SK-N-SH (cell line): ENCODE measurements at regions not wholly inside any gene's neighbourhood (a gene's known extent, or its start where the extent isn't known, plus 50 kb on each side); places are given as distances from the start of the nearest gene placed in this dataset.

Experiments used
- CTCF ChIA-PET: fragments of 300-600, 350-600 bp; formaldehyde crosslinking; extraction: SDS; loops from one replicate; lab custom pipeline; 2021; lab: Yijun Ruan, JAX
- POLR2A ChIA-PET: fragments of 350-600 bp; sonication (Branson Sonifier 250); formaldehyde crosslinking; extraction: SDS; loops from one replicate; lab custom pipeline; 2020; ENCODE audit warnings: antibody characterized with exemption, inconsistent platforms; lab: Yijun Ruan, JAX
- DNase-seq: peaks from one replicate; pipeline ENCODE4 v3.0.0; 2012
- H2AFZ ChIP-seq: fragments of 200-600 bp; sonication (generic); 2 replicates; pipeline ENCODE4 v1.8.1; 2016; ENCODE audit warnings: antibody characterized with exemption, mild to moderate bottlenecking, low read depth
- H3F3A ChIP-seq: fragments of 200-600 bp; sonication (generic); replicated peaks from 2 replicates; pipeline ENCODE3; 2016; ENCODE audit warnings: antibody characterized with exemption, mild to moderate bottlenecking; ENCODE audit not compliant: insufficient read depth
- H3K27ac ChIP-seq, 2 experiments: fragments of 200-500 bp in 1 of 2; fragments of 200-600 bp in 1 of 2; sonication (Bioruptor generic) in 1 of 2; sonication (generic), shearing (Covaris generic) in 1 of 2; 2 replicates each; pipeline versions ENCODE4 v1.5.1 to v1.6.1; 2014 to 2016; ENCODE audit warnings: low read depth in 2 of 2, inconsistent platforms in 1 of 2, low read length in 1 of 2, mild to moderate bottlenecking in 1 of 2, mixed read lengths in 1 of 2
- H3K27me3 ChIP-seq: fragments of 200-600 bp; sonication (generic), shearing (Covaris generic); 2 replicates; pipeline ENCODE4 v1.6.1; 2016; ENCODE audit warnings: mixed run types; ENCODE audit not compliant: insufficient read depth
- H3K36me3 ChIP-seq, 2 experiments: fragments of 200-500 bp in 1 of 2; fragments of 200-600 bp in 1 of 2; sonication (Bioruptor generic) in 1 of 2; sonication (generic) in 1 of 2; replicated peaks in 1 of 2; 2 replicates each; pipeline versions ENCODE3 to v1.5.1; 2014 to 2016; ENCODE audit warnings: low read length in 1 of 2, mild to moderate bottlenecking in 1 of 2; ENCODE audit not compliant: insufficient read depth in 2 of 2, control insufficient read depth in 1 of 2
- H3K4me1 ChIP-seq, 2 experiments: fragments of 200-500 bp in 1 of 2; fragments of 200-600 bp in 1 of 2; sonication (Bioruptor generic) in 1 of 2; sonication (generic), shearing (Covaris generic) in 1 of 2; 2 replicates each; pipeline versions ENCODE4 v1.5.1 to v1.6.1; 2014 to 2016; ENCODE audit warnings: low read depth in 1 of 2, low read length in 1 of 2, mixed run types in 1 of 2; ENCODE audit not compliant: insufficient read depth in 2 of 2, control insufficient read depth in 1 of 2
- H3K4me2 ChIP-seq: fragments of 200-600 bp; sonication (generic), shearing (Covaris generic); 2 replicates; pipeline ENCODE4 v1.6.1; 2017; ENCODE audit warnings: mixed run types
- H3K4me3 ChIP-seq, 2 experiments: fragments of 200-500 bp in 1 of 2; fragments of 200-600 bp in 1 of 2; sonication (Bioruptor generic) in 1 of 2; sonication (generic), shearing (Covaris generic) in 1 of 2; 2 replicates each; pipeline versions ENCODE4 v1.5.1 to v1.8.1; 2014 to 2016; ENCODE audit warnings: low read depth in 2 of 2, inconsistent platforms in 1 of 2, low read length in 1 of 2, mild to moderate bottlenecking in 1 of 2, mixed read lengths in 1 of 2, moderate library complexity in 1 of 2
- H3K79me2 ChIP-seq: fragments of 200-600 bp; sonication (generic); 2 replicates; pipeline ENCODE4 v1.8.1; 2017; ENCODE audit warnings: mild to moderate bottlenecking; ENCODE audit not compliant: insufficient read depth
- H3K9ac ChIP-seq: fragments of 200-600 bp; sonication (generic); 2 replicates; pipeline ENCODE4 v1.6.1; 2017; ENCODE audit warnings: mixed run types
- H3K9me2 ChIP-seq: fragments of 200-600 bp; sonication (generic); 2 replicates; pipeline ENCODE4 v1.6.1; 2017; ENCODE audit warnings: mixed run types
- H3K9me3 ChIP-seq: fragments of 200-600 bp; sonication (generic); 2 replicates; pipeline ENCODE4 v1.6.1; 2017; ENCODE audit warnings: mixed run types, mild to moderate bottlenecking, moderate library complexity
- H4K20me1 ChIP-seq: fragments of 200-600 bp; sonication (generic); 2 replicates; pipeline ENCODE4 v1.6.1; 2017; ENCODE audit warnings: mild to moderate bottlenecking, mixed run types; ENCODE audit not compliant: insufficient read depth
- GABPA ChIP-seq: IDR thresholded peaks from 2 replicates; pipeline ENCODE4 v1.4.0; 2012; ENCODE audit warnings: low read depth, mild to moderate bottlenecking
- GATA2 ChIP-seq: sonication (generic); formaldehyde crosslinking; IDR thresholded peaks from 2 replicates; pipeline ENCODE4 v1.5.0; 2020; ENCODE audit warnings: mild to moderate bottlenecking, missing genetic modification reagents
- TAF1 ChIP-seq: IDR thresholded peaks from 2 replicates; pipeline ENCODE4 v1.6.1; 2012; ENCODE audit warnings: low read depth, mild to moderate bottlenecking, low read length, moderate library complexity, borderline replicate concordance
- WGBS: methylation state at CpG from one replicate; pipeline ENCODE4 v1.1.6; 2017; ENCODE audit warnings: low lambda C conversion rate; 5-methylcytosine and 5-hydroxymethylcytosine counted together
- TF ChIP-seq, protein P1 (sequence below): IDR thresholded peaks from 2 replicates; pipeline ENCODE4; 2012

- H3K4me2 ChIP-seq: no peak overlapping the region
- H3K4me3 ChIP-seq: no peak overlapping the region
- no peaks in the 10 kb centered on the region for H3K79me2 ChIP-seq
- no peak overlapping the region for H3K9ac ChIP-seq
- ChIA-PET POLR2A (no interaction called here), CTCF (interaction anchor here (1.4 kb wide), 1 partner anchor 9 kb away, joined by 4 read pairs; no protein-coding TSS in a partner anchor)
- TF ChIP-seq, protein P1, sequence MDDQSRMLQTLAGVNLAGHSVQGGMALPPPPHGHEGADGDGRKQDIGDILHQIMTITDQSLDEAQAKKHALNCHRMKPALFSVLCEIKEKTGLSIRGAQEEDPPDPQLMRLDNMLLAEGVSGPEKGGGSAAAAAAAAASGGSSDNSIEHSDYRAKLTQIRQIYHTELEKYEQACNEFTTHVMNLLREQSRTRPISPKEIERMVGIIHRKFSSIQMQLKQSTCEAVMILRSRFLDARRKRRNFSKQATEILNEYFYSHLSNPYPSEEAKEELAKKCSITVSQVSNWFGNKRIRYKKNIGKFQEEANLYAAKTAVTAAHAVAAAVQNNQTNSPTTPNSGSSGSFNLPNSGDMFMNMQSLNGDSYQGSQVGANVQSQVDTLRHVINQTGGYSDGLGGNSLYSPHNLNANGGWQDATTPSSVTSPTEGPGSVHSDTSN: no peak
- no peak for TF ChIP-seq TAF1
- no peak for TF ChIP-seq GATA2 (CRISPR knock-in tag)
- H3K9me2 ChIP-seq: no peaks in the 10 kb centered on the region
- H2AFZ ChIP-seq: no peak overlapping the region
- no peak overlapping the region for H3K27ac ChIP-seq
- H3K36me3 ChIP-seq: no peaks in the 10 kb centered on the region
- no peak for DNase-seq
- no peaks in the 10 kb centered on the region for H3F3A ChIP-seq
- H3K27me3 ChIP-seq: no peaks in the 10 kb centered on the region
- H4K20me1 ChIP-seq: no peaks in the 10 kb centered on the region
- H3K4me1 ChIP-seq: peaks cover 0 to 5% of the 10 kb centered on the region in 2 experiments; a peak in 1 of 4 replicates
- H3K9me3 ChIP-seq: no peaks in the 10 kb centered on the region
Measured at GRCh38 chr5:72040513-72040912, 66.8 kb upstream of the MAP1B start.

GRCh38 chr5:72041654-72042053 is 65.6 kb upstream of the MAP1B start:
- TF ChIP-seq GABPA: no peak
- H2AFZ ChIP-seq: no peak overlapping the region
- no peaks in the 10 kb centered on the region for H4K20me1 ChIP-seq
- 88% methylated on average over 2 of the region's 2 CpGs for WGBS
- H3K36me3 ChIP-seq: no peaks in the 10 kb centered on the region
- CTCF ChIA-PET: interaction anchor here (1.2 kb wide), 1 partner anchor 9 kb away, joined by 4 read pairs; no protein-coding TSS in a partner anchor
- H3K27me3 ChIP-seq: no peaks in the 10 kb centered on the region
- H3K4me3 ChIP-seq: no peak overlapping the region
- H3K4me1 ChIP-seq: peaks cover 0 to 4% of the 10 kb centered on the region in 2 experiments; a peak in 1 of 4 replicates
- H3F3A ChIP-seq: no peaks in the 10 kb centered on the region
- no peak overlapping the region for H3K4me2 ChIP-seq
- H3K9ac ChIP-seq: no peak overlapping the region
- no peak overlapping the region for H3K27ac ChIP-seq
- H3K9me2 ChIP-seq: no peaks in the 10 kb centered on the region
- POLR2A ChIA-PET: no interaction called here
- no peak for DNase-seq
- no peaks in the 10 kb centered on the region for H3K9me3 ChIP-seq
- no peaks in the 10 kb centered on the region for H3K79me2 ChIP-seq

DNA sequence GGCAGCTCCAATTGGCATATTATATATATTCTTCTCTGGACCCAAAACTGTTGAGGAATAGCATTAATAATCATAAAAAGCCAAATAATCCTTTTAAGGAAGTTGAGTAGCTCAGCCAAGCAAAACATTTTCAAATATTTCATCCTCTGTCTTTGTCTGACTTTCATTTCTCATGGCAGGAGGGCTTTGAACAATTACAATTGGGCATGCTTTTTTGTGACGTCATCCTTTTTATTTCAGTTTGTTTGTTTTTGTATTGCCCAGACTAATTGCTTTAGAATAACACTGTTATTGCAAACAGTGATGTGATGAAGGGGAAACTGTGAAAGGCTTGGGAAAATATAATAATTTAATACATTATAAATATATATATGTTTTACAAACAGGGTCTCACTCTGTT is 65.2 kb upstream of the MAP1B start:
- no peak overlapping the region for H3K4me3 ChIP-seq
- WGBS: 72% methylated on average over 1 of the region's 1 CpG
- no peak overlapping the region for H3K27ac ChIP-seq
- no peaks in the 10 kb centered on the region for H3K27me3 ChIP-seq
- no peak for DNase-seq
- TF ChIP-seq, protein P1: no peak
- TF ChIP-seq, all 33 proteins: peak for 0
- ChIA-PET CTCF (interaction anchor here (1.2 kb wide), 1 partner anchor 9 kb away, joined by 4 read pairs; no protein-coding TSS in a partner anchor), POLR2A (no interaction called here)
- no peak overlapping the region for H3K9ac ChIP-seq
- H3F3A ChIP-seq: no peaks in the 10 kb centered on the region
- no peaks in the 10 kb centered on the region for H3K79me2 ChIP-seq
- no peaks in the 10 kb centered on the region for H3K9me2 ChIP-seq
- H3K36me3 ChIP-seq: no peaks in the 10 kb centered on the region
- no peaks in the 10 kb centered on the region for H4K20me1 ChIP-seq
- no peaks in the 10 kb centered on the region; a peak in 1 of 4 replicates for H3K4me1 ChIP-seq
- H2AFZ ChIP-seq: no peak overlapping the region
- H3K9me3 ChIP-seq: no peaks in the 10 kb centered on the region
- no peak overlapping the region for H3K4me2 ChIP-seq
